NCI-H1930 (cell line): ENCODE measurements at regions not wholly inside any gene's neighbourhood (a gene's known extent, or its start where the extent isn't known, plus 50 kb on each side); places are given as distances from the start of the nearest gene placed in this dataset.

Experiments used
- DNase-seq, 2 experiments: peaks; one replicate each; lab custom pipeline; 2025; lab: John Stamatoyannopoulos, UW

DNA sequence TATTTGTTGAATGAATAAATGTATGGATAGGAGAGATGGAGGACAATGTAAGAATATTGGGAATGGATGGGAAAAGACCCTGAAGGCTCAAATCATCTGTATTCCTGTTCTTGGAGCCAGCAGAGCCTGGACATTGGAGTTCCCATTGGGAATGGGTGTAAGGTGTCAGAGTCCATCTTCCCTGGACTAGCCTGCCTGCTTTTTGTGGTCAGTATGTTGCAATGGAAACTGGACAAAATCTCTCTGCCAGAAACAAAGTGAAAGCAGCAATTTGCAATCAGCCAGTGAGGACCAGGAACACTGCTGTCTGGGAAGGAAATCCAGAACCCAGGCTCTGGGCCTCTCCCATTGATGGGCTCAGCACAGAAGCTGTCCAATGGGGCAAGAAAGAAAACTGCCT, 83.5 kb upstream of the SKOR2 start:
- no peak for DNase-seq

DNA sequence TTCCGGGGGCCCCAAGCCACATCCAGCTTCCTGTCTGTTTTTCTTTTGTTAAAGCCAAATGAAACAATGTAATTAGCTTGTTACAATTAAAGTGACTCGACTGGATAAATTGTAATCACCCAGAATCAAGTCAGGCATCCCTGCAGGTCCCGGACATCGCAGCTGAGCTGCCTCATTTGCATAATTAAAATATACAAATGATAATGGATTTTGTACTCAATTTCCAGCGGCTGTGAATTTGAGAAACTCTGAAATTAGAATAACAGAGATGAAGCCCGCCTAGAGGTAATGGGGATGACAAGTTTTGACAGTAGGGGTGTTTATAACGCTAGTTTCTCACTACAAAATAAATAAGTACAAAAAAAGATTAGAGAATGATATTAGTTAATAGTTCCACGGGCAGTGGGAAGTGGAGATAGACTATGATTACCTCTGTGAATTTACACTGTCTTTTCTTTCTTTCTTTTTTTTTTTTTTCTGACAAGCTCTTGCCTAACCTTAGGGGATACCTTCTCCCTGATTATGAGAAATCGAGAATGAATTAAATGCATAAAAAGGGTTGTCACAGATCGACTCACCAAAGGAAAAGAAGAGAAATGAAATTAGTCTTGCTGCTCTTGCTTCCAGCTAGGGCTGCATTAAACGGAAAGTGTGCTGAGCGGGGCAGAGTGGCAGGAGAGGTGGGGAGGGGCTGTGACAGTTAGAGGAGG, 82.6 kb upstream of the SKOR2 start:
- no peak for DNase-seq

DNA sequence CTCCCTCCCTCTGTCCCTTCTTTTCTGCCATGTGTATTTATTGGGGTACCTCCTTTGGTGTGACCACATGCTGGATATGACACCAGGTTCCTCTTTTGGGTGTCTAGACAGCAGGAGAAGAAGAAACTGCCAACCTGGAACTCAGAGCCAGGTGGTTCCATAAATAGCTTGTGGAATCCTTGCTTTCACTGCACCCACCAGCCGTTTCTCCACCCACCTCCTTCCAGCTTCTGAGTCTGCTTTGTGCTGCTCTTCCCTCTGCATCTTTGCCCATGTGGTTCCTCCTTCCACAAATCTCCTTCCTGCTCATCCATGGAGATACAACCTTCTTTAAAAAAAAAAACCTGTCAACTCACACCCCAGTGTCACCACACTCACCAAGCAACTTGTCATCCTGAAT, 80.2 kb upstream of the SKOR2 start:
- no peak for DNase-seq

DNA sequence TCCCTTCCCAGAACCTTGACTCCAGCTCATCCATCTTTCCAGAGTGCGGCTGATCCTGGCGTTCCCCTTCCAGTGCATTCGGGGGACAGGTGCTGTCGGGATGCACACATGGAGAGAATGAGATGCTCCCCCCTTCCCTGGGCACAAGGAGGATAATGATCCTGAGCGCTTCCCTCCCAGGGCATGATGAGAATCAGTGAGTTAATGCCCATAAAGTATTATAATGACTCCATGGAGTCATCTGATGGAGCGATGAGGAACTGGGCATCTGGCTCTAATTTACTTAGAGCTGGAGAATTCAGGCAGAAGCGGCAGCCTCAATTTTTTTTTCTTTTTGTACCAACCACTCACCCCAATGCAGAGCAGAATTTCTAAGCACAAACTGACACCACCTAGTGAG, 79.6 kb upstream of the SKOR2 start:
- DNase-seq = no peak

DNA sequence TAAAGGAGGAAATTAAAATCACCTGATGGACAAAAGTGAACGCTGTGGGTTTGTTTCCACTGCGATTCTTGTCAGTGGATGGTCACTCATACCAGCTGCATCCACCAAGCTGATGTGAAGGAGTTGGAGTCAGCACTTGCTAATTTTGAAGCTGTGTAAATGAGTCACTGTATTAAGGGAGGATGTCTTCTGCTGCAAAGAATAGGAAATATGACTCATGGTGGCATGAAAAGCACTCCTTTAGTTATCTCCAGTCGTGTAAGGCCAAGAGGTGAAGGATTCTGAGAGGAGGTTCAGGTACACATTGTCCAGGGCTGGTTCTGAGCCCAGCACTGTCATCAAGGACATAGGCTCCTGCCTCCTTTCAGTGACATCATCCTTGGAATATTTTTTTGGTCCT, 71.7 kb upstream of the SKOR2 start:
- DNase-seq = no peak

DNA sequence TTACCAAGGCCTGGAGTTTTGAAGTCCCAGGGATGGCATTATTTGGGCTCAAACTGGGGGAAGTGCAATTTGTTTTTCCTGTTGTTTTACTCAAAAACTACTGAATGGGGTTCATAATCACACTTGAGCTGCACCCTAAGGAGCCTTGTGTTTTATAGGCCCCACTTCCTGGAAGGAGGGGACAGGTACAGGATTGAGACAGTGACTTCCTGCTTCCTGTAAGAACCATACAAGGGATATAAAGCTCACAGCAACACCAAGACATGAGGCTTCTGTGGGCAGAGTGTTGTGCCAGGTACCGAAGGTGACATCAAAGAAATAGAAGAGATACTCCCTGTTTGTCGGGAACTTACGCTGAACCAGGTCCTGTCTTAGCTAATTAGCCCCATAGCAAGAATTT, 70.4 kb upstream of the SKOR2 start:
- no peak for DNase-seq

DNA sequence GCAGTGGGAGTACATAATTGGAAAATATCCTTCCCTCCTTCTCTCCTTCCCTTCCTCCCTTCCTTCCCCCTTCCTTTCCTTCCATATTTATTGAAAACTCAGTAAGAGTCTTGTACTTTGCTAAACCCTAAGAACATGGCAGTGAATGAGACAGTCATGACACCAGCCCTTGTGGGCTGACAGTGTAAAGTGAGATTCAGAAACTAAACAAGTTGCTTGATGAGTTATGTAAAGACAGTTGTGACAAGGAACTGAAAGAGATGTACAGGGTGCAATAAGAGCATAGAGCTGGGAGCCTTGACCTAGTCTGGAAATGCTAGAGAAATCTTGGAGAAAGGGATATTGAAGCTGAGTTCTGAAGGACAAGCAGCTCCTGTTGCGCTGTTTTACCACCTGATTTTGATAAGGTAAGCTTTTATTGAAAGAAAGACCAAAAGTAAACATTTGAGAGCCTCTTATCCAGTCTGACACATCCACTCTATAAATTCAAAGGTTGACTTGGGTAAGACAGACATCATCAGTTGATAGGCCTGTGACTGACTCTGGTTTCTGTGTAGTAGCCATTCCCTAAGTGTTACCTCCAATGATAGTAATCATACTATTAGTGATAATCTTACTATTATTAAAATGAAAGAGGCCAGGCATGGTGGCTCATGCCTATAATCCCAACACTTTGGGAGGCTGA, 66.5 kb upstream of the SKOR2 start:
- no peak for DNase-seq

DNA sequence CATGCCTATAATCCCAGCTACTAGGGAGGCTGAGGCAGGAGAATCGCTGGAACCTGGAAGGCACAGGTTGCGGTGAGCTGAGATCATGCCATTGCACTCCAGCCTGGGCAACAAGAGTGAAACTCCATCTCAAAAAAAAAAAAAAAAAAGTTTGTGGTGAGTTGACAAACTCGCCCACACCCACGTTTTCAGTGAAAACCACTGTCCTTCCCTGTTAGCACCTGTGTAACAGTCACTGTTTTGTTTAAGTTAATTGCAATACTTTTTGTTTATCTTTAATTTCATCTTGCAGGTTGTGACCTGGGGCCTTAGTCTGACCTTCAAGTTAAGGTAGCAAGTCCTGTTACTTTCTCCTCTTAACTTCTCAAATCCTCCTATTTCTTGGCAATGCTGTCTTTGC, 65.5 kb upstream of the SKOR2 start:
- no peak for DNase-seq

DNA sequence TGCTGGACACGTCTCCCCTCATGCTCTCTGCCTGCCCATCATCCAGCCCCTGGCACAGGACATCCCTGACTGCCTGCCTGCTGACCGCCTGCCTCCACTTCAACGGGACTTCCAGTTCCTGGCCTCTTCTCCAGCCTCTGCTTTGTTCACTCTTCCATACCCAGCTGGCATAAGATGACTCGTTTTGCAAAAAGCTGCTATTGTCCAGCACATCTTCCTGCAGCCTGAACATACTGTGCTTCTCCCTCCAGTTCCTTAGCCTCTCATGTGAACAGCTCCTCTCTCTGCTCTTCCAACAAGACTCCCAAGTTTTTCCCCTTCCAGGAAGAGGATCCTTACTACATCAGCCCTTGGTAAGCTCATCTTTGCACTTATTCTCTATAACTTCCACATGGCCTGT, 62.4 kb upstream of the SKOR2 start:
- no peak for DNase-seq

DNA sequence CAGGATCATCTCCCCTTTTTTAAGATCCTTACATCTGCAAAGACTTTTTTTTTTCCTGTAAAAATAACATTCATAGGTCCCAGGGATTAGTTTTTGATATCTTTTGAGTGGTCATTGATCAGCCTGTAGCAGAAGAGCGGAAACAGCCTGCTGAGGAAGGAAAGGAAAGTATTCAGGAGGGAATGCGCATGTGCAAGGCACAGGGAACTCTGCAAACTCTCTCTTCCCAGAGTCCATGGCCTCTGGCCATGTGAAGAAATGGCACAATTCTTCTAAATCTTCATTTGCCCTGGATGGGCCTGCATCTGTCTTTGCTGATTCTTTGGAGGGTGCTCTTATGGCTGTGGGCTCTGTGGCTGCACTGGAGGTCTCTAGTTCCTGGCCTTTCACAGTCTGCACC, 60.1 kb upstream of the SKOR2 start:
- no peak for DNase-seq
